OCI-LY7 (cell line): ENCODE measurements at regions not wholly inside any gene's neighbourhood (a gene's known extent, or its start where the extent isn't known, plus 50 kb on each side); places are given as distances from the start of the nearest gene placed in this dataset.

ENCODE experiments used
- EZH2phosphoT487 ChIP-seq: fragments of 200-600 bp; sonication (generic); IDR thresholded peaks from 2 replicates; pipeline ENCODE4 v1.6.1; 2018; ENCODE audit warnings: low read depth, borderline replicate concordance, mild to moderate bottlenecking, mixed run types, antibody characterized with exemption, low read length, moderate library complexity, mixed read lengths
- TF ChIP-seq, protein P1 (sequence below): fragments of 200-600 bp; sonication (generic); conservative IDR thresholded peaks from 2 replicates; pipeline ENCODE4 v1.5.1; 2014; ENCODE audit warnings: mild to moderate bottlenecking, antibody characterized with exemption, low read length, moderate library complexity, mixed read lengths

DNA sequence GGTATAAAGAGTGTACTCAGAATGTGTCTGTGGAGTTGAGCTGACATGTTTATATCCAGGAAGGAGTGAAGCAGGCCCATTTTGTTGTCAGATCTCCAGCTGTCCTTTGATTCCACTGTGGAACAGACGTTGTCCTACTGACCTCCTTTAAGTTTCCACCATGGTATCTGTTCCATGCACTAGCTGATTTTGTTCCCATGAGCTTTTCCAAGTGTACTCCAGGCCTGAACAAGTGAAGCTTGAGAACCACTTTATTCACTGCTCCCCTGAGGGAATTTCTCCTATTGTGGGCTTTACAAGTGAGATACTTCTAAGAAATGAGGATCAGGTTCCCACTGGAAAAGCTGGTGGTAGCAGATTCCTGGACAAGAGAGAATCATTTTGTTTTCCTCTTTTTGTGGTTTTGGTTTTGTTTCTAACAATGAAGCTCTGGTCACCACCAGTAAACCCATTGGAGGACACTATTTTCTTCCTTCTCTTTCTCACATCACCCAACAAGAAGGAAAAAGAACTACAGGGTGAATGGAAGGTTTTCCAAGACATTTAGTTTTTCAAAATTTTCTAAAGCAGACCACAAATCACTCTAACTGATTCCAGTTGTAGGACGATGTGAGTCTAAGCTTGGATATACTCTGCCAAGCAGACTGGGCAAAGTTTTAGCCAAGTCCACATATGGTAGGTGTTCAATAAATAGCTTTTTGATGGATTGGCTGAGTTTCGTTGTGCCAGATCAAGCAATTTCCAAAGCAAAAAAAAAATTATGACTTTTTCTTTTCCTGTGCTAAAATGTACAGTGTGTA is 144.2 kb downstream of the JCAD start:
- TF ChIP-seq, protein P1, sequence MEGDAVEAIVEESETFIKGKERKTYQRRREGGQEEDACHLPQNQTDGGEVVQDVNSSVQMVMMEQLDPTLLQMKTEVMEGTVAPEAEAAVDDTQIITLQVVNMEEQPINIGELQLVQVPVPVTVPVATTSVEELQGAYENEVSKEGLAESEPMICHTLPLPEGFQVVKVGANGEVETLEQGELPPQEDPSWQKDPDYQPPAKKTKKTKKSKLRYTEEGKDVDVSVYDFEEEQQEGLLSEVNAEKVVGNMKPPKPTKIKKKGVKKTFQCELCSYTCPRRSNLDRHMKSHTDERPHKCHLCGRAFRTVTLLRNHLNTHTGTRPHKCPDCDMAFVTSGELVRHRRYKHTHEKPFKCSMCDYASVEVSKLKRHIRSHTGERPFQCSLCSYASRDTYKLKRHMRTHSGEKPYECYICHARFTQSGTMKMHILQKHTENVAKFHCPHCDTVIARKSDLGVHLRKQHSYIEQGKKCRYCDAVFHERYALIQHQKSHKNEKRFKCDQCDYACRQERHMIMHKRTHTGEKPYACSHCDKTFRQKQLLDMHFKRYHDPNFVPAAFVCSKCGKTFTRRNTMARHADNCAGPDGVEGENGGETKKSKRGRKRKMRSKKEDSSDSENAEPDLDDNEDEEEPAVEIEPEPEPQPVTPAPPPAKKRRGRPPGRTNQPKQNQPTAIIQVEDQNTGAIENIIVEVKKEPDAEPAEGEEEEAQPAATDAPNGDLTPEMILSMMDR, result no peak
- TF ChIP-seq EZH2phosphoT487, result no peak
